ENCODE measurements at regions not wholly inside any gene's neighbourhood (a gene's known extent, or its start where the extent isn't known, plus 50 kb on each side); places are given as distances from the start of the nearest gene placed in this dataset.

DNA sequence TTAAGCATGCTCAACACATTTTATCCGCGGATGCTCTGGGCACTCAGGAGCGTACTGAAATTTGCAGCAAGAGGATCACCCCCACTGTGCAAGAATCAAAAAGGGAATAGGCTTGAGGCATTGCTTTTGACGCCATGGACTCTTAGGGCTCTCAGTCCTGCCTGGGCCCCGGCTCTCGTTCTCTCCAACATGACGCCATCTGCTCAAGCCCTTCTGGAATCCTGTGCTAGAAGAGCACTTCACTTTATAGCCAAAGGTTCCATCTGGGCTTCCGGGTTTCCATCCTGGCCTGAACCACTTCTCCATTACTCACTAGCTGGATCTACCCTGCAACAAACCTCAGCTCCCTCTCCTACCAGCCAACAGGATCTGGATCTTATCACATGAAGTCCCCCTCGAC is 105.3 kb downstream of the FOXF2 start:
- TF ChIP-seq CTCF (IDR thresholded peaks at IDR 0.05) = no peak
- no peak for TF ChIP-seq EP300 (IDR thresholded peaks at IDR 0.05)
